ENCODE measurements at regions not wholly inside any gene's neighbourhood (a gene's known extent, or its start where the extent isn't known, plus 50 kb on each side); places are given as distances from the start of the nearest gene placed in this dataset.

DNA sequence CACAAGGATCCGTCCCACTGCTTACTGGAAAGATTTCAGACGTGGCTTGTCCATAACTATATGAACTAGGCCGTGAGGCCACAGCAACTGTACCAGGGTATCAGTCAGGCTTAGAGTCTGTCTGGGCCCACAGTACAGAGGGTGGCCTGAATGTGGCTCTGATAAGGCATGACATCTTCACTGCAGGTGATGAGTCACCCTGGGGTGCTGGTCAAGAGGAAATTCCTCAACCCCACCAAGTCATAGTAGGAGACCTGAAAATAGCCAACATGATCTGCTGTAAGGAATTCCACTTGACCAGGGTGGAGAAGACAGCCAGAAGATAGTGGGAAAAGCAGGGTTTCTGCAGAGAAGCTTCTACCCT is 107.7 kb downstream of the INHBB start:
- TF ChIP-seq ZNF660 (tag by site-specific recombination; IDR thresholded peaks at IDR 0.05), result no peak
- TF ChIP-seq, protein P1, sequence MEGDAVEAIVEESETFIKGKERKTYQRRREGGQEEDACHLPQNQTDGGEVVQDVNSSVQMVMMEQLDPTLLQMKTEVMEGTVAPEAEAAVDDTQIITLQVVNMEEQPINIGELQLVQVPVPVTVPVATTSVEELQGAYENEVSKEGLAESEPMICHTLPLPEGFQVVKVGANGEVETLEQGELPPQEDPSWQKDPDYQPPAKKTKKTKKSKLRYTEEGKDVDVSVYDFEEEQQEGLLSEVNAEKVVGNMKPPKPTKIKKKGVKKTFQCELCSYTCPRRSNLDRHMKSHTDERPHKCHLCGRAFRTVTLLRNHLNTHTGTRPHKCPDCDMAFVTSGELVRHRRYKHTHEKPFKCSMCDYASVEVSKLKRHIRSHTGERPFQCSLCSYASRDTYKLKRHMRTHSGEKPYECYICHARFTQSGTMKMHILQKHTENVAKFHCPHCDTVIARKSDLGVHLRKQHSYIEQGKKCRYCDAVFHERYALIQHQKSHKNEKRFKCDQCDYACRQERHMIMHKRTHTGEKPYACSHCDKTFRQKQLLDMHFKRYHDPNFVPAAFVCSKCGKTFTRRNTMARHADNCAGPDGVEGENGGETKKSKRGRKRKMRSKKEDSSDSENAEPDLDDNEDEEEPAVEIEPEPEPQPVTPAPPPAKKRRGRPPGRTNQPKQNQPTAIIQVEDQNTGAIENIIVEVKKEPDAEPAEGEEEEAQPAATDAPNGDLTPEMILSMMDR (tag by site-specific recombination; IDR thresholded peaks at IDR 0.05), result no peak
- TF ChIP-seq KLF9 (tag by site-specific recombination; IDR thresholded peaks at IDR 0.05; ENCODE audit: low read depth), result no peak
- TF ChIP-seq YY1 (tag by site-specific recombination; IDR thresholded peaks at IDR 0.05), result no peak
- TF ChIP-seq, protein P2, sequence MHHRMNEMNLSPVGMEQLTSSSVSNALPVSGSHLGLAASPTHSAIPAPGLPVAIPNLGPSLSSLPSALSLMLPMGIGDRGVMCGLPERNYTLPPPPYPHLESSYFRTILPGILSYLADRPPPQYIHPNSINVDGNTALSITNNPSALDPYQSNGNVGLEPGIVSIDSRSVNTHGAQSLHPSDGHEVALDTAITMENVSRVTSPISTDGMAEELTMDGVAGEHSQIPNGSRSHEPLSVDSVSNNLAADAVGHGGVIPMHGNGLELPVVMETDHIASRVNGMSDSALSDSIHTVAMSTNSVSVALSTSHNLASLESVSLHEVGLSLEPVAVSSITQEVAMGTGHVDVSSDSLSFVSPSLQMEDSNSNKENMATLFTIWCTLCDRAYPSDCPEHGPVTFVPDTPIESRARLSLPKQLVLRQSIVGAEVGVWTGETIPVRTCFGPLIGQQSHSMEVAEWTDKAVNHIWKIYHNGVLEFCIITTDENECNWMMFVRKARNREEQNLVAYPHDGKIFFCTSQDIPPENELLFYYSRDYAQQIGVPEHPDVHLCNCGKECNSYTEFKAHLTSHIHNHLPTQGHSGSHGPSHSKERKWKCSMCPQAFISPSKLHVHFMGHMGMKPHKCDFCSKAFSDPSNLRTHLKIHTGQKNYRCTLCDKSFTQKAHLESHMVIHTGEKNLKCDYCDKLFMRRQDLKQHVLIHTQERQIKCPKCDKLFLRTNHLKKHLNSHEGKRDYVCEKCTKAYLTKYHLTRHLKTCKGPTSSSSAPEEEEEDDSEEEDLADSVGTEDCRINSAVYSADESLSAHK (tag by site-specific recombination; IDR thresholded peaks at IDR 0.05), result no peak
- TF ChIP-seq ZNF112 (tag by site-specific recombination; IDR thresholded peaks at IDR 0.05), result no peak
- no peak for TF ChIP-seq ZNF776 (tag by site-specific recombination; IDR thresholded peaks at IDR 0.05; ENCODE audit: borderline replicate concordance)
- no peak for TF ChIP-seq ZNF133 (tag by site-specific recombination; IDR thresholded peaks at IDR 0.05)
- TF ChIP-seq, protein P3, sequence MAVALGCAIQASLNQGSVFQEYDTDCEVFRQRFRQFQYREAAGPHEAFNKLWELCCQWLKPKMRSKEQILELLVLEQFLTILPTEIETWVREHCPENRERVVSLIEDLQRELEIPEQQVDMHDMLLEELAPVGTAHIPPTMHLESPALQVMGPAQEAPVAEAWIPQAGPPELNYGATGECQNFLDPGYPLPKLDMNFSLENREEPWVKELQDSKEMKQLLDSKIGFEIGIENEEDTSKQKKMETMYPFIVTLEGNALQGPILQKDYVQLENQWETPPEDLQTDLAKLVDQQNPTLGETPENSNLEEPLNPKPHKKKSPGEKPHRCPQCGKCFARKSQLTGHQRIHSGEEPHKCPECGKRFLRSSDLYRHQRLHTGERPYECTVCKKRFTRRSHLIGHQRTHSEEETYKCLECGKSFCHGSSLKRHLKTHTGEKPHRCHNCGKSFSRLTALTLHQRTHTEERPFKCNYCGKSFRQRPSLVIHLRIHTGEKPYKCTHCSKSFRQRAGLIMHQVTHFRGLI (tag by site-specific recombination; IDR thresholded peaks at IDR 0.05), result no peak
- TF ChIP-seq MYNN (tag by site-specific recombination; IDR thresholded peaks at IDR 0.05; ENCODE audit: borderline replicate concordance), result no peak
- no peak for TF ChIP-seq ZNF274 (IDR thresholded peaks at IDR 0.05; ENCODE audit: low read length)
- no peak for TF ChIP-seq ZNF274 (tag by site-specific recombination; IDR thresholded peaks at IDR 0.05; ENCODE audit: borderline replicate concordance)
- TF ChIP-seq ZNF785 (tag by site-specific recombination; IDR thresholded peaks at IDR 0.05), result no peak
- no peak for TF ChIP-seq ZBTB21 (tag by site-specific recombination; IDR thresholded peaks at IDR 0.05)
